Coronary artery (tissue), 2 donors: ENCODE measurements at regions not wholly inside any gene's neighbourhood (a gene's known extent, or its start where the extent isn't known, plus 50 kb on each side); places are given as distances from the start of the nearest gene placed in this dataset.

Experiments
- DNase-seq: peaks from one replicate; pipeline ENCODE4 v3.0.0-alpha.2; 2017; ENCODE audit warnings: low spot score
- H3K27ac ChIP-seq, 2 donors: fragments of 200-600 bp; sonication (generic); one replicate each; pipeline ENCODE4 v1.5.1; 2016 to 2019
- H3K4me3 ChIP-seq: fragments of 200-600 bp; sonication (generic); 2 replicates; pipeline ENCODE4 v1.5.1; 2016; ENCODE audit warnings: mild to moderate bottlenecking, moderate library complexity
- TF ChIP-seq, protein P1 (sequence below): fragments of 200-600 bp; sonication (generic); IDR thresholded peaks from one replicate; pipeline ENCODE4 v1.5.1; 2019; ENCODE audit warnings: antibody characterized with exemption

DNA sequence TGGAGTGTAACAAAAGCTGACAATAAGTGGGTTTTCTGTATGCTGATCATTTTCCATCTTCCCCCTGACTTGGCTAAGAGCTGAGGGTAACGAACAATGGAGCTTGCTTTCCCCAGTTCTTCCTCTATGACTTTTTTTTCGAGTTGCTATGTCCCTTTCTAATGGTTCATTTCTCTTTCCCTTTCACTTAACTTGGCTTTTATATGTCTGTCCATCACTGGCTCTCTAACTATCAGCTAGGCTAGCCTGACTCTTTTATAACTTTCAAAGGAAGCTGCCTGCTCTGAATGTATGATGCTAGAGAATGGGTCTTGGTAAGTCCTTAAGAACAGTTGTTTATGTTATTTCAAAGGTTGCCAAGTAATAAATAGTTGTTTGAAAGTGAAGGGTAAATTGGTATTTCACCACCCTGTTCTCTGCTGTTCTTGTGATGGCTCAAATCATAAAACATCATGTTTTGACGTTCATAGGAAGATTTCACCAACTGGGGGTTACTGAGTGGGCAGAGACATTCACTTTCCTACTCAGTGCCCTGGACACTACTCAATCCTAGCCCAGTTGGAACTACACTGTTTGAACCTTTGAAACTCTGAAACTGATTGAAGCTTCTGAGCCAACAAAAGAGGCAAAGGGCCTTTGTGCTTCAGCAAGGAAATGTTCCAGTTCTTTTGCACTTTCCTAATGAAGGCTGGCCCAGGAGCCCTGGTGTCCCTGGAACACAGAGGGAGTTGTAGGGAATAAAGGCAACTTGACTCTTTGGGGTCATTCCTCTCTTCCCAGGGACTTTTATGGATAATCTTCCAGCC is 85.4 kb upstream of the PHYHIPL start:
- TF ChIP-seq, protein P1, sequence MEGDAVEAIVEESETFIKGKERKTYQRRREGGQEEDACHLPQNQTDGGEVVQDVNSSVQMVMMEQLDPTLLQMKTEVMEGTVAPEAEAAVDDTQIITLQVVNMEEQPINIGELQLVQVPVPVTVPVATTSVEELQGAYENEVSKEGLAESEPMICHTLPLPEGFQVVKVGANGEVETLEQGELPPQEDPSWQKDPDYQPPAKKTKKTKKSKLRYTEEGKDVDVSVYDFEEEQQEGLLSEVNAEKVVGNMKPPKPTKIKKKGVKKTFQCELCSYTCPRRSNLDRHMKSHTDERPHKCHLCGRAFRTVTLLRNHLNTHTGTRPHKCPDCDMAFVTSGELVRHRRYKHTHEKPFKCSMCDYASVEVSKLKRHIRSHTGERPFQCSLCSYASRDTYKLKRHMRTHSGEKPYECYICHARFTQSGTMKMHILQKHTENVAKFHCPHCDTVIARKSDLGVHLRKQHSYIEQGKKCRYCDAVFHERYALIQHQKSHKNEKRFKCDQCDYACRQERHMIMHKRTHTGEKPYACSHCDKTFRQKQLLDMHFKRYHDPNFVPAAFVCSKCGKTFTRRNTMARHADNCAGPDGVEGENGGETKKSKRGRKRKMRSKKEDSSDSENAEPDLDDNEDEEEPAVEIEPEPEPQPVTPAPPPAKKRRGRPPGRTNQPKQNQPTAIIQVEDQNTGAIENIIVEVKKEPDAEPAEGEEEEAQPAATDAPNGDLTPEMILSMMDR, result no peak
- H3K27ac ChIP-seq, result no peak overlapping the region
- no peak overlapping the region for H3K4me3 ChIP-seq
- DNase-seq, result no peak

DNA sequence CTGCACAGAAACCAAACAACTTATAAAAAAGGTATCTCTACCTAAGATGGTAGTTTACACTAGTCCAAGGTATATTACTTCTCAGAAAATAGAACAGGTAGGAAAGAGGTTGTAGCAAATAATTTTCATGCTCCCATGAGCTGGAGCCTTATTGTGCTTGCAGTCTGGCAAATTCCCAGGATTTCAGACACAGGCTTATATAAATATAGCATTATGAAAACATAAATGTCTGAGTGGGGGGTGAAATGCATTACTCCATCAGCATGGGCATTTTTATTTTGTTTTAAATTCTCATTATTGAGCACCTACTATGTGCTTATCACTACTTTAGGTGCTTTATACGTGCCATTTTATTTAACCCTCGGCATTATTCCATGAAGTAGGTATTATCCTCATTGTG is 83.0 kb upstream of the PHYHIPL start:
- no peak overlapping the region for H3K4me3 ChIP-seq
- TF ChIP-seq, protein P1, result no peak
- H3K27ac ChIP-seq, result no peak overlapping the region
- DNase-seq, result no peak

DNA sequence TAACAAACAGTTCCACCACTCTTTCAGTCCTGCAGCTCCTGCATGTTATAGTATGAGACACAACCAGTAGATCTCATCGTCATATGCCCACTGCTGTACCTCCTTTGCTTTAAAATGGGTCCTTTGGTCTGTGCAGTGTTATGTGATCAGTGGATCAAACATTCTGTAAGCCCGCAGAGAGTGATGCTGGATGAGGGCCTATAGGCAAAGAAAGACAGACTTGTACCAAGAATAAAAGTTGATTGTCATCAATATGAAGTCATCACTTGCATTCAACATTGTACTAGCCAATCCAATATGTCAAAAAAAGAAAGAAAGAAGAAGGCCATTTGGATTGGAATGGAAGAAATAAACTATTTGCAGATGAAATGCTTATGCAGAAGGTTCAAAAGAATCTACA is 79.8 kb upstream of the PHYHIPL start:
- TF ChIP-seq, protein P1, result no peak
- H3K4me3 ChIP-seq, result no peak overlapping the region
- H3K27ac ChIP-seq, result no peak overlapping the region
- DNase-seq, result no peak

DNA sequence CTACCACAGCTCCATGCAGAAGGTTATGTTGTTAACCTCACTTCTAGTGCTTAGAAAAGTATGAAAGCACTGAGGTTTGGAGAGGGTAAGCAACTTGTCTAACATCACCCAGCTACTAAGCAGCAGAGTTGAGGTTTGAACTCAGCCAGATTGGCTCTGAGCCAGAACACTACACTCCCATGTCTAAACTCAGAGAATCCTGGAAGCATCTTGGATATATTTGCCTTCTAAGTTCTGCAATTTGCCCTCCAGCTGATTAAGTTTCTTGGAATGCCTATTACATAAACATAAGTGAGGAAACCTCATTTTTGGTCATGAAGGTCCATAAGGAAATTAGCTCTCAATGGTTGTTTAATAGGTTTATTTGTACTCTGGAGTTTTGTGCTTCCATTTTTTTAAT is 78.1 kb upstream of the PHYHIPL start:
- H3K27ac ChIP-seq, result no peak overlapping the region
- TF ChIP-seq, protein P1, result no peak
- DNase-seq, result no peak
- H3K4me3 ChIP-seq, result no peak overlapping the region

DNA sequence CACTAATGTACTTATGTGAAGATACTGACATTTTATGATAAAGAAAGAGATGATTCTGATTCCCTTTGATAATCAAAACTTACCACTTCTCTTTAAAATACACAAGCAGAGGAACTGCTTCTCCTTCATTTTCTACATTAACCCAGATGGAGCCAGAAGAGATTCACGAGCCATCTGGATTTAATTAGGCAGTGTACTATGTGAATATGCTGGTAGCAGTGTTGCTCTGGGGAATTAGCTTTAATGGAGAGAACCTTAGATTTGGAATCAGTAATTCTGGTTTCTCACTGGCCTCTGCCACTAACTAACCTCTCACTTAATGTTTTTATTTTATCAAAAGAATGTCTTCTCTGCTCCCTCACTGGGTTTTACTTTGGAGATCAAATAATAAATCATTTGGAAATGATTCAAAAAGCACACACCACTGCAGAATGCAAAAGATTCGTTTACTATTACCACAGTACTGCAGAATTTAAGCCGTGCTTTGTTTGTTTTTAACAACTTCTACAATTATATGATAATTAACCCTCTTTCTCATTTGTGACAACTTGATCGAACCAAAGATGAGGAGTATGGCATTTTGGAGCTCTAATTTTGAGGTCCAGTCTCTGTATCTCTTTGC is 77.5 kb upstream of the PHYHIPL start:
- H3K4me3 ChIP-seq, result no peak overlapping the region
- no peak for DNase-seq
- H3K27ac ChIP-seq, result no peak overlapping the region
- TF ChIP-seq, protein P1, result no peak

DNA sequence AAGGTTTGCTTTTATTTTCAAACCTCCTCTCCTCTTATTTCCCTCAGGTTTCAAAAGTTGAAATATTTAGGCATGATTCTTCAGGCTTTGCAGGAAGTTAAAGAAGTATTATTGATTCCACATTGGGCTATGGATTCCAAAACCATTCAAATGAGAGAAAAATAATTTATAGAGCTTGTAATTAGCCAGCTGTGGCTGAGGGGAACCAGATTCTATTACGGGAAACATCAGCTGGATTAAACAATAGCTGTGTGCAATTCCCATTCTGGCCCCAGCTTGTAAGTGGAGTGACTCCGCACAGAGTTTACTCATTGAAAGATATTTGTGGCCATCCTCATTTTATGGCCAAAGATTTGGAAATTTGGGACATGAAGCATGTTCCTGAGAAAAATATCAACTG is 77.0 kb upstream of the PHYHIPL start:
- no peak for DNase-seq
- H3K27ac ChIP-seq, result no peak overlapping the region
- TF ChIP-seq, protein P1, result no peak
- no peak overlapping the region for H3K4me3 ChIP-seq

DNA sequence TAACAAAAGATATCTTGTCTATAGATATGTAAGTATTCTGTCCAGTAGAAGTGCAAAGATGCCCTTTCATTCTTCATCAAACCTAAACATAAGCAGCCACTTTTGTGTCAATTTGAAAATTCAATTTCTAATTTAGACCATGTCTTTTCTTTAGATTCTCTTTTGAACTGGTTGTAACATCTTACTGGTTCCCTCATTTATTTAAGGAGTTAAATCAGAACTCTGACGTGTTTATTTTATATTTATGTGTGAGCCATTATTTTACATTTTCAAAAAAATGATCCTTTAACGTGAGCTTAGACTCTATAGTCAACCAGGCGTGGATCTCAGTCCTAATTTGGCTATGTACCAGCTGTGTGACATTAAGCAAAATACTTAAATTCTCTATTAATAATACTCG is 74.0 kb upstream of the PHYHIPL start:
- DNase-seq, result no peak
- TF ChIP-seq, protein P1, result no peak

More for the DNA sequence above, 74.0 kb upstream of the PHYHIPL start:
- H3K4me3 ChIP-seq, result no peak overlapping the region
- H3K27ac ChIP-seq, result no peak overlapping the region
